ENCODE measurements at regions not wholly inside any gene's neighbourhood (a gene's known extent, or its start where the extent isn't known, plus 50 kb on each side); places are given as distances from the start of the nearest gene placed in this dataset.

GRCh38 chr11:95282291-95282751 is 51.3 kb upstream of the SESN3 start:
- DNase-seq (ENCODE audit: low read depth in 2 of 2), result no peak
